GM12875 (cell line): ENCODE measurements at regions not wholly inside any gene's neighbourhood (a gene's known extent, or its start where the extent isn't known, plus 50 kb on each side); places are given as distances from the start of the nearest gene placed in this dataset.
"Not testable (repeated sequence)": the region's sequence is repeated elsewhere in the genome, so short reads cannot be mapped to it uniquely, and the experiment has no call there.

ENCODE experiments used
- H3K4me3 ChIP-seq: one replicate; pipeline ENCODE4 v1.5.1; 2011; ENCODE audit warnings: low read depth, low read length, control low read depth
- CTCF ChIP-seq: IDR thresholded peaks from 2 replicates; pipeline ENCODE4 v1.5.1; 2011; ENCODE audit warnings: low read depth, mild to moderate bottlenecking, control low read depth, inconsistent platforms, low read length, moderate library complexity, borderline replicate concordance; ENCODE audit not compliant: insufficient read depth

GRCh38 chr5:98319299-98320011 lies 454.0 kb upstream of the RGMB start:
- no peak overlapping the region for H3K4me3 ChIP-seq
- no peak for TF ChIP-seq CTCF

GRCh38 chr5:98320343-98320742 lies 453.1 kb upstream of the RGMB start:
- TF ChIP-seq CTCF = no peak
- H3K4me3 ChIP-seq = no peak overlapping the region

GRCh38 chr5:98321361-98321760 lies 452.1 kb upstream of the RGMB start:
- no peak overlapping the region for H3K4me3 ChIP-seq
- no peak for TF ChIP-seq CTCF

- H3K4me3 ChIP-seq = not testable (repeated sequence)
These were observed 448.3 kb upstream of the RGMB start for GRCh38 chr5:98325187-98325586.

GRCh38 chr5:98328015-98328414 lies 445.4 kb upstream of the RGMB start:
- no peak overlapping the region for H3K4me3 ChIP-seq
- TF ChIP-seq CTCF = no peak

GRCh38 chr5:98330871-98331270 lies 442.6 kb upstream of the RGMB start:
- H3K4me3 ChIP-seq = no peak overlapping the region
- TF ChIP-seq CTCF = no peak

- no peak overlapping the region for H3K4me3 ChIP-seq
- TF ChIP-seq CTCF = no peak
These were observed 439.5 kb upstream of the RGMB start for GRCh38 chr5:98333921-98334320.
